Stimulated activated effector memory CD8-positive, alpha-beta T cell treated with anti-CD3 and anti-CD28 coated beads, Interleukin-12 subunit alpha, Interleukin-12 subunit beta, amount 100 ng/mL, for 72 hours (primary cell): ENCODE measurements at regions not wholly inside any gene's neighbourhood (a gene's known extent, or its start where the extent isn't known, plus 50 kb on each side); places are given as distances from the start of the nearest gene placed in this dataset.
"Not testable (repeated sequence)": the region's sequence is repeated elsewhere in the genome, so short reads cannot be mapped to it uniquely, and the experiment has no call there.

ENCODE experiments used
- ATAC-seq: fragments of 150-1000 bp; cut with Tn5 transposase; 2 replicates; pipeline ENCODE4 v1.10.0; 2021
- DNase-seq, 2 donors: peaks; one replicate each; pipeline ENCODE4 v3.0.0; 2021 to 2022; ENCODE audit warnings: low spot score in 2 of 2
- H3K27ac Mint-ChIP-seq: one replicate; pipeline ENCODE4 v1.8.0; 2022; ENCODE audit warnings: mild to moderate bottlenecking, mixed read lengths
- H3K36me3 Mint-ChIP-seq: one replicate; pipeline ENCODE4 v1.8.0; 2022; ENCODE audit warnings: mild to moderate bottlenecking, mixed read lengths
- H3K4me1 Mint-ChIP-seq: one replicate; pipeline ENCODE4 v1.8.0; 2022; ENCODE audit warnings: mixed read lengths
- H3K4me3 Mint-ChIP-seq: one replicate; pipeline ENCODE4 v1.8.0; 2022; ENCODE audit warnings: mild to moderate bottlenecking, mixed read lengths
- H3K9me3 Mint-ChIP-seq: one replicate; pipeline ENCODE4 v1.8.0; 2022; ENCODE audit warnings: mixed read lengths

DNA sequence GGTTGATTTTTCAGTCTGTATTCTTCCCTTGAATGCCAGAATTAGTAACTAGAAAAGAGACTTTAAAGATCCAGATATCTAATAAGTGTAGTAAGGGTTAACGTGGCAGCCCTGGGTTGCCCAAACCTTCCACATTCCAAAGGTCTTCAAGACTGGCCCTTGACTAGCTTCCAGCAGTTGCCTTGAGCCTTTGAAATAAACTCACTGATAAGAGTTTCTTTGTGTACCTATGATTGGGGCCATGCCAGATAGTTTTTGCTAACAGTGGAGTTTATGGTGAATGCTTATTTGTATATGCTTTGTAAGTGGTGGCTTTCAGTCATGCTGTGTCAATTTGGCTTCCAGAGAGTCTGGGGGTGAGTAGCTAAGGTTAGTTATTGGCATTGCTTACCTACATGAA is 722.3 kb downstream of the RNF144A start:
- Mint-ChIP-seq H3K4me1 (no peaks in the 10 kb centered on the region), H3K27ac (no peak overlapping the region), H3K36me3 (no peaks in the 10 kb centered on the region), H3K4me3 (no peak overlapping the region), H3K9me3 (peaks cover 6% of the 10 kb centered on the region)
- DNase-seq (no peak), ATAC-seq (no peak)

DNA sequence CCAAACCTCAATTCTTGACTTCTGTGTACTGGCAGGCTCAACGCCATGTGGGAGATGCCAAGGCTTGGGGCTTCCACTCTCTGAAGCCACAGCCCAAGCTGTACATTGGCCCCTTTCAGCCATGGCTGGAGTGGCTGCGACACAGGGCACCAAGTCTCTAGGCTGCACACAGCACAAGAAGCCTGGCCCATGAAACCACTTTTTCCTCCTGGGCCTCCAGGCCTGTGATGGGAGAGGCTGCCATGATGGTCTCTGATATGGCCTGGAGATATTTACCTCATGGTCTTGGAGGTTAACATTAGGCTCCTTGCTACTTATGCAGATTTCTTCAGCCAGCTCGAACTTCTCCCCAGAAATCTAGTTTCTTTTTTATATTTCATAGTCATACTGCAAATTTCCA is 724.1 kb downstream of the RNF144A start:
- not testable (repeated sequence) for ATAC-seq, H3K36me3 Mint-ChIP-seq, H3K4me3 Mint-ChIP-seq, H3K9me3 Mint-ChIP-seq, H3K4me1 Mint-ChIP-seq, DNase-seq, H3K27ac Mint-ChIP-seq

DNA sequence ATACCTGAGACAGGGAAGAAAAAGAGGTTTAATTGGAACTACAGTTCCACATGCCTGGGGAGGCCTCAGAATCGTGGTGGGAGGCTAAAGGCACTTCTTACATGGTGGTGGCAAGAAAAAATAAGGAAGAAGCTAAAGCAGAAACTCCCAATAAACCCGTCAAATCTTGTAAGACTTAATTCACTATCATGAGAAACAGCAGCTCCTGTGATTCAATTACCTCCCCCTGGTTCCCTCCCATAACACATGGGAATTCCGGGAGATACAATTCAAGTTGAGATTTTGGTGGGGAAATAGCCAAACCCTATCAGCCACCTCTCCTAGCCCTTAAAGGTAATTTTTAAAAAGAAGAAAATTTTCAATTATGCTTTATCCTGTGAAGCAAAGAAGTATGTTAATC is 728.8 kb downstream of the RNF144A start:
- no peak overlapping the region for H3K27ac Mint-ChIP-seq
- ATAC-seq (no peak), DNase-seq (no peak)
- no peaks in the 10 kb centered on the region for H3K36me3 Mint-ChIP-seq
- no peak overlapping the region for H3K4me3 Mint-ChIP-seq
- H3K4me1 Mint-ChIP-seq: peaks cover 15% of the 10 kb centered on the region
- peaks cover 7% of the 10 kb centered on the region for H3K9me3 Mint-ChIP-seq

DNA sequence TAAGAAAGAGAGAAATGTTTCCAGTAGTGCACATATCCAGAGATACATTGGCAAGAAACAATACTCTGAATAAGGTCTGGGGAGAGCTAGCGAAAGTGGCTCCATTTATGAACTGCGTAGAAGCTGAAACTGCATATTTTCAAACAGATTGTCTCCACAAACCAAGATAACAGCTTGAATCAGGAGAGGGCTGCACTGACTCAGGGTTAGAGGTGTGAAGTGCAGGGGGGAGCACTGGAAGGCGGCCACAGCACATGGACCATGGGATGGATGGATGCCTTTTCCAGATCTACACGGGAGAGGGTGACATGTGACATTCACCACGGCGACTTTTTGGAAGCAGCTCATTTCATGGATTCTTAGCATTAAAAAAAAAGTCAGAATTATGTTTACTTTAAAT is 729.4 kb downstream of the RNF144A start:
- DNase-seq: no peak
- no peaks in the 10 kb centered on the region for H3K36me3 Mint-ChIP-seq
- no peak overlapping the region for H3K4me3 Mint-ChIP-seq
- H3K9me3 Mint-ChIP-seq: peaks cover 7% of the 10 kb centered on the region
- peaks cover 15% of the 10 kb centered on the region for H3K4me1 Mint-ChIP-seq
- ATAC-seq: no peak
- no peak overlapping the region for H3K27ac Mint-ChIP-seq

DNA sequence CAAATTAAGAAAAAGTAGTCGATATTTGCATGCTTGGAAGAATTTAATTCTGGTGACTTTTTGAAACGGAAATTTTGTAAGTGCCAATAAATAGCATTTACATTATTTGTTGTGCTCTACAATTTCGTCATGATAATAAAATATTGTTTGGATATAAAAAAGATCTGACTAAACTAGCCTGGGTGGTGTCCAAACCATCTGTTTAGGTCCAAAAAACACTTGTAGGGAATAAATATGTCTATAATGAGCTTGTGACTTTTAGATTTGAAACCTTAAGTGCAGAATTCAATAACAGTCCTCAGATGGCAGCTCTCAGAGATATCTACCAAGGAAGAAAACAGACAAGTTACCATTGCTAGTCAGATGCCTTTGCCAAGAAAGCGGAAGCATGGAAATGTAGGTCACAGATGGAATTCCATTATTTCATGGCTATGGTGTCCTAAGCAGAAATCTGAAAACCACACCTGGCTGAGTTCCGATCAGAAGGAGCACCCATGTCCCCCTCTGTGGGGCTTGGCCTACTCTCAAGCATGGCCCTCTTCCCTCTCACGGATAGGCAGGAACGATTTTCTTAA is 731.1 kb downstream of the RNF144A start:
- peaks cover 7% of the 10 kb centered on the region for H3K9me3 Mint-ChIP-seq
- ATAC-seq: no peak
- DNase-seq: no peak
- H3K4me1 Mint-ChIP-seq: peaks cover 15% of the 10 kb centered on the region
- peak overlapping the region; percentile 6 for H3K27ac Mint-ChIP-seq
- no peak overlapping the region for H3K4me3 Mint-ChIP-seq
- no peaks in the 10 kb centered on the region for H3K36me3 Mint-ChIP-seq

DNA sequence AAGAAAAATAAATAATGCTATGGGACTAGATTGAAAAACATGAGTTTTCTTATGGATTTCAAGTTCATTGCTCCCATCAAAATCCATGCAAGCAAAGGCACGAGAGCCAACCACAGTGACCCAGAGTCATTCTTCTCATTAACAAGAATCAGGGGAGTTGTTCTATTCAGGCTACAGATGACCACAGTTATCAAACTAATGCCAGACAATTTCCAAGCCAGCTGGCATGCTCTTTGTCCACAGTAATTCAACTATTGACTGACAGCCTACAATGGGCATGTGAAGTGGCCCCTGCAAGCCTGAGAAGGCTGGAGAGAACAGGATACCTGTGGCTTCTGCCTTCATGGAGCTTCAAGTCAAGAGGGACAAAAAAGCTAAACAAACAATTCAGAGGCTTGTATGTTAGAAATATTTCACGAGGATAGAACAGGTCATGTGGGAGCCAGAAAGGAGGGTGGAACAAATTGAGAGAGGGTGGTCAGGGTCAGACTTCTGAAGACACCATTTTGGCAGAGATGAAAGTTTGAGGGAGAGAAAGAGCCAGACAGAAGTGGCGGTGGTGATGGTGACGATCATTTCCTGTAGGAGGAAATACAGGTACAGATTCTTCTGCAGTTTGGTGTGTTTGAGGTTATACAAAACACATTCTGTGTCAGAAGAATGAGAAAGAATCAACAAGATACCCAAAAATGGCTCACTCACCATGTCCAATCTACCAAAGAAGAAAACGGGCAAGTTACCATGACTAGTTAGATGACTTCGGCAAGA is 732.4 kb downstream of the RNF144A start:
- ATAC-seq: peak; percentile 78
- peaks cover 7% of the 10 kb centered on the region for H3K9me3 Mint-ChIP-seq
- no peak for DNase-seq
- no peaks in the 10 kb centered on the region for H3K36me3 Mint-ChIP-seq
- H3K4me3 Mint-ChIP-seq: peak overlapping the region; percentile 22
- peaks cover 15% of the 10 kb centered on the region for H3K4me1 Mint-ChIP-seq
- peak overlapping the region; percentile 70 for H3K27ac Mint-ChIP-seq

DNA sequence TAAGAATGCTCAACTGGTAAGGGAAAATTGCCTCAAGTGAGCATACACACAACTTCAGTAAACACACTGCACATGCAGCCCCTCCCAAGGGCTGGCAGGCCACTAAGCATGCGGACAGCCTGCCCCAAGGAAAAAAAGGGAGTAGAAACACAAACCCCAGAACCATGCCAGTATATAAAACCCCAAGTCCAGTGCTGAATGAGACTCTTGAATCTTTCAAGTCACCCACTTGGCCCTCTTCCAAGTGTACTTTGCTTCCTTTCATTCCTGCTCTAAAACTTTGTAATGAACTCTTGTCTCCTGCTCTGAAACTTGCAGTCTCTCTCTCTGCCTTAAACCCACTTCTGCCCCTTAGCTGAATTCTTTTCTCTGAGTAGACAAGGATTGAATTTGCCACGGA is 736.4 kb downstream of the RNF144A start:
- H3K27ac Mint-ChIP-seq: no peak overlapping the region
- H3K9me3 Mint-ChIP-seq: peaks cover 7% of the 10 kb centered on the region
- DNase-seq: no peak
- no peaks in the 10 kb centered on the region for H3K36me3 Mint-ChIP-seq
- no peak for ATAC-seq
- peaks cover 19% of the 10 kb centered on the region for H3K4me1 Mint-ChIP-seq
- H3K4me3 Mint-ChIP-seq: no peak overlapping the region

DNA sequence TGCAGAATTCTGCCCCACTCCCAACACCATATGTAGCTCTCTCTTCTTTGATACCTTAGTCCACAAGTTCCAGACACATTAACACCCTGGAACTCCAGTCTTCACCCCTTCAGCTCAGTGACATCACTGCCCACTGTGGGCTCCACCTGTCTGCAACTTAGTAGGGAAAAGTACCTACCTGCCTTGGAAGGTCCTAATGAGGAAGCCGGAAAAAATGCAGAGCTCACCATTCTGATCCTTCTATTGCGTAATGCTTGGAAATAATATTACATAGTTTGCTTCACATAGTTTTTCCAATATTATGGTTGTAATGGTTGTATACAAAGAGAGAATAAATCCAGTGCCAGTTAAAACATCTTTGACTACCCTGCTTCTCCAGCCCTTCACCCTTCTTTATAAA is 738.4 kb downstream of the RNF144A start:
- Mint-ChIP-seq H3K4me1 (peaks cover 12% of the 10 kb centered on the region), H3K4me3 (no peak overlapping the region), H3K36me3 (no peaks in the 10 kb centered on the region), H3K27ac (no peak overlapping the region), H3K9me3 (peaks cover 13% of the 10 kb centered on the region)
- DNase-seq: no peak
- ATAC-seq: no peak

DNA sequence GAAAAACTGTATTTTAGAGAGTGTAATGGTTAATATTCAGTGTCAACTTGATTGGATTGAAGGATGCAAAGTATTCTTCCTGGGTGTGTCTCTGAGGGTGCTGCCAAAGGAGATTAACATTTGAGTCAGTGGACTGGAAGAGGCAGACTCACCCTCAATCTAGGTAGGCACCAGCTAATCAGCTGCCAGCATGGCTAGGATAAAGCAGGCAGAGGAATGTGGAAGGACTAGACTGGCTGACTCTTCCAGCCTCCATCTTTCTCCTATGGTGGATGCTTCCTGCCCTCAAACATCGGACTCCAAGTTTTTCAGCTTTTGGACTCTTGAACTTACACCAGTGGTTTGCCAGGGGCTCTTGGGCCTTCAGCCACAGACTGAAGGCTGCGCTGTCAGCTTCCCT is 740.3 kb downstream of the RNF144A start:
- ATAC-seq, H3K27ac Mint-ChIP-seq, DNase-seq, H3K9me3 Mint-ChIP-seq, H3K36me3 Mint-ChIP-seq: not testable (repeated sequence)
- H3K4me1 Mint-ChIP-seq: peaks cover 20% of the 10 kb centered on the region
- H3K4me3 Mint-ChIP-seq: peak overlapping the region; percentile 47

DNA sequence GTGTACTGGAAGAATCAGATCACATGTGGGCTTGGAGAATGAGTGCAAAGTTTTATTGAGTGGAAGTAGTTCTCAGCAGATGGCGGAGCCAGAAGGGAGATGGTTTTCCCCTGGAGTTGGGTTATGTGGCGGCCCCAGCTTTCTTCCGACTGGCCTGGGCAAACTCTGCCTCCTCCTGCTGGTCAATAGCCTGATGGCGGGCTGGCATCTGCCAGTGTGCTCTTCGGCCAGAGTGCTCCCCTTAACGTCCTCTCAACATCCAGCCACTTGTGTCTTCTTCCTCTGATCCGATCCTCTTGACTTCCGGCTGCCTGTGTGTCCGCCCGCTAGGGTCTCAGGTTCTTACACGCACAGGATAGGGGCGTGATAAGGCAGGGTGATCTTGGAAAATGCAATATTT is 741.3 kb downstream of the RNF144A start:
- H3K9me3 Mint-ChIP-seq: peaks cover 9% of the 10 kb centered on the region
- H3K4me1 Mint-ChIP-seq: peaks cover 20% of the 10 kb centered on the region
- peak overlapping the region; percentile 47 for H3K4me3 Mint-ChIP-seq
- H3K27ac Mint-ChIP-seq: no peak overlapping the region
- ATAC-seq (no peak), DNase-seq (no peak)
- H3K36me3 Mint-ChIP-seq: peaks cover 7% of the 10 kb centered on the region

DNA sequence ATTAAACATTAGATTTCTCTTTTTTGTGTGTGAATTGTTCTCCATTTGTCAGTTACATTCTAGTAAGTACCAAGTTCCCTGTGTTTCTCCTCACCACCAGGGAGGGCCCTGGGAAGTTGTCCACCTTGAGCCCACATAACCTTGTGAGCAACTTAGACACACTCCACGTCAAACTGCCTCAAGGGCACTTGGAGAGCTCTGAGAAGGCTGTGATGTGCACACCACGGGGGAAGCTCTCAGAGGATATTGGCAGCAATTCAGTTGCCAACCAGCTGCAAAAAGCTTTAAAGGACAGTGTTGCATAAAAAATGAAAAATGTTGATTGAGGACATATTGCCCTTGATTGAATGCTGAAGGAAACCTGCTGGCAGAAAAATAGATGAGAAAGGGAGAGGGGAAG is 743.6 kb downstream of the RNF144A start:
- DNase-seq (no peak), ATAC-seq (no peak)
- H3K4me3 Mint-ChIP-seq: peak overlapping the region; percentile 48
- peaks cover 9% of the 10 kb centered on the region for H3K9me3 Mint-ChIP-seq
- no peak overlapping the region for H3K27ac Mint-ChIP-seq
- peaks cover 7% of the 10 kb centered on the region for H3K36me3 Mint-ChIP-seq
- peaks cover 24% of the 10 kb centered on the region for H3K4me1 Mint-ChIP-seq

DNA sequence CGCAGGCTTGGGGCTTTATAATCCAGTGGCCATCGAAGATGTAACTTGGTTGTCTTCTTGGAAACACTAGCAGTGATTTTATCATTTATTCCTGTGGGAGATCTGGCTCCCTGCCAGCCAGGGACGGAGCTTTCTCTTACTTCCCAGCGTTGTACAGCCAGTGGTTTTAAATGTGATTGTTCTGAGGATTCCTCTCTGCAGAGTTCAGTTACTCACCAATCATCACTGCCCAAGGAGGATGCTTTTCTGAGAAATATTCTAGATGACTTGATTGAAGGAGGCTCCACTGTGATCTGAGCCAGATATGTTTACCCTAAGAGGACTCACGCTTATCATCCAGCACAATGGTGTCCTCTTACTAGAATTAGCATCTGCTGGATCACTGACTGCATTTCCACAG is 744.3 kb downstream of the RNF144A start:
- DNase-seq (no peak), ATAC-seq (no peak)
- H3K4me3 Mint-ChIP-seq: peak overlapping the region; percentile 48
- peak overlapping the region; percentile 79 for H3K27ac Mint-ChIP-seq
- H3K4me1 Mint-ChIP-seq: peaks cover 31% of the 10 kb centered on the region
- H3K9me3 Mint-ChIP-seq: peaks cover 9% of the 10 kb centered on the region
- H3K36me3 Mint-ChIP-seq: peaks cover 7% of the 10 kb centered on the region

DNA sequence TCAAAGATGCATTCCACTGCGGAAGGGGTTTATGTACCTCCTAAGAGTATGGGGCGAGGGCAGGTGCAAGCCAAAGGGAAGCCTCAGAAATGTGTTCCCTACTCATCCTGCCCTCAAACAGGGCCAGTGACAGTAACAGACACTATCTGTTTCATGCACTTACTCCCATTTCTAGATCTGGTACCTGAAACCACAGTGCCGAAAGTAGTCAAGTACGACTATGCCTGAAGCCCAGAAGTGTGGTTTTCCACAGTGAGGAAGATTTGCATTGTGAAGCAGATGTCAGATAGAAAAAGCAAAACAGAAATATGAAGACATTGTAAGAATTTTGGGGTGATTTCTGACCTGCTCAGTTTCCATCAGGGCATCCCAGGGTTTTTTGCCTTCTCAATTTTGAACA is 748.7 kb downstream of the RNF144A start:
- Mint-ChIP-seq H3K36me3 (peaks cover 26% of the 10 kb centered on the region), H3K27ac (no peak overlapping the region), H3K4me1 (peaks cover 26% of the 10 kb centered on the region), H3K9me3 (no peaks in the 10 kb centered on the region), H3K4me3 (no peak overlapping the region)
- DNase-seq: no peak
- ATAC-seq: no peak

DNA sequence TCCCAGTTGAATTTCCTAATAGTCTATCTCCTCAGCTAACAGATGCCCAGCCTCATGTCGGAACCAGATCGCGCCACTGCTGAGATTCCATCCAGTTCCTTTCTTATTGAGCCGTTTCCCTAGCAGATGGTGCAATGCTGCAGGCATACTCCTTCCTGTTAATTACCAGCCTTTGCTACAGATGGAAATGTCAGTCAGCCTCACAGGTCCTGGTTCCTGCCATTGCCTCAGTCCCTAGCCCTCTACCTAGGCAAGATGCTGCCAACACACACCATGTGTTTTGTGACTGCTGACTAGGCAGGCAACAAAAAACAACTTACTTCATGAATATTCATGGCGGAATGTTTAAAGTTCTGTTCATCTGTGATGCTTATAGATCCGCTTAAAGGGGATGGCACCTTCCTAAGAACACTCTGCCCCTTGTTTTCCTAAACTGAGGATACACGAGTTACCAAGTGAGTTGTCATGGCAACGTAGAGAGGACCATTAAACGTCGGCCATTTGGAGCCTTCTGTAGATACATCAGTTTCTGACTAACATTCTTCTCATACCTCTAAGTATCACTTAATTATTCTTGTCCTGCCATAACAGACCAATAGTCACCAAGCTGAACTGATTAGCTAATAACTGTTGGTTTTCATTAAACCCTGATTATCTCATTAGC is 749.5 kb downstream of the RNF144A start:
- ATAC-seq (no peak), DNase-seq (no peak)
- Mint-ChIP-seq H3K4me3 (no peak overlapping the region), H3K4me1 (peaks cover 26% of the 10 kb centered on the region), H3K36me3 (peaks cover 28% of the 10 kb centered on the region), H3K9me3 (no peaks in the 10 kb centered on the region), H3K27ac (no peak overlapping the region)

DNA sequence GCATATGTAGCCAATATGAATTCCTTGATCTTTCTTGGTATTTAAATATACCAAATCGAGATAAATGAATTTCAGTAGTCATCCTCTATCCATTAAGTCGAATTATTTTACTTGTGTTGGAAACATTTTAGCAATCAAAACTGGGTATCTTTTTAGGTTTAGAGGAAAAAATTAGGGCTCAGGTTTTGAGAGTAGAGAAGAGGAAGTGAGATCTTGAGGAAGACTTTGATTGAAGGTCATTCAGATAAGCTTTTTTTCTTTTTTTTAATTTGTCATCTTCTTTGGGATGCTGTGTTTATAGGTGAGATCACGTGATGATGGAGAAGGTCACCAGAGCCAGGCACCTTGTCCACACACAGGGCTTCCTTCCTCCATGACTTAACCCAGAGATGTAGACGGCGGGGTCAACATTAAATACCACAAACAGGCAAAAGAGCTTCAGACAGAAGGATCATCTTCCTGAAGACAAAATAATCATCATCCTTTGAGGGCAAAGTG is 750.1 kb downstream of the RNF144A start:
- no peak overlapping the region for H3K4me3 Mint-ChIP-seq
- H3K9me3 Mint-ChIP-seq: no peaks in the 10 kb centered on the region
- DNase-seq (no peak), ATAC-seq (no peak)
- no peak overlapping the region for H3K27ac Mint-ChIP-seq
- peaks cover 30% of the 10 kb centered on the region for H3K4me1 Mint-ChIP-seq
- H3K36me3 Mint-ChIP-seq: peaks cover 31% of the 10 kb centered on the region
